Esophagus squamous epithelium (tissue), 4 donors: ENCODE measurements at regions not wholly inside any gene's neighbourhood (a gene's known extent, or its start where the extent isn't known, plus 50 kb on each side); places are given as distances from the start of the nearest gene placed in this dataset.

Source experiments
- POLR2A ChIP-seq, 4 donors: fragments of 450-650 bp; IDR thresholded peaks; one replicate each; pipeline ENCODE4 v1.6.1; 2017; ENCODE audit warnings: antibody characterized with exemption in 4 of 4, mild to moderate bottlenecking in 4 of 4, moderate library complexity in 3 of 4
- TF ChIP-seq, protein P1 (sequence below), 6 experiments: fragments of 450-650 bp in 4 of 6; fragments of 200-600 bp in 2 of 6; sonication (generic) in 2 of 6; IDR thresholded peaks; one replicate each; pipeline ENCODE4 v1.5.1; 2016 to 2019; ENCODE audit warnings: antibody characterized with exemption in 6 of 6, mild to moderate bottlenecking in 4 of 6, moderate library complexity in 4 of 6

DNA sequence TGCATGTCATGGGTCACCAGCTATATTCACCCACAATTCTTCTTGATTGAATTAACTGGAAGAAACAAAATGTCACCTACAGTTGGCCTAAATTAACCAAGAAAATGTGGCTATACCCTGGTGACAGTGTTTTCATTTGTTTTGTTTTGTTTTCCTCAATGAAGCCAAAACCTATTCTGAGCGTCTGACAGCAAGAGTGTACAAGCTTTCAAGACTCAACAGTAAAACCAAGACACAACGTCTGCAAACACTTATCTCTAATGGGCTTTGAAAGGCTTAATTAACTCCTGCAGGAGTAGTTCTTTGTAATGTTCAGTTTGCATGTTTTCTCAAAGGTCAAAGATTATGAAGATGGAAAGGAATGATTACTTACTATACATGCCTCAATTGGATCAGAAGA is 827.6 kb upstream of the KLHL29 start:
- TF ChIP-seq, protein P1, sequence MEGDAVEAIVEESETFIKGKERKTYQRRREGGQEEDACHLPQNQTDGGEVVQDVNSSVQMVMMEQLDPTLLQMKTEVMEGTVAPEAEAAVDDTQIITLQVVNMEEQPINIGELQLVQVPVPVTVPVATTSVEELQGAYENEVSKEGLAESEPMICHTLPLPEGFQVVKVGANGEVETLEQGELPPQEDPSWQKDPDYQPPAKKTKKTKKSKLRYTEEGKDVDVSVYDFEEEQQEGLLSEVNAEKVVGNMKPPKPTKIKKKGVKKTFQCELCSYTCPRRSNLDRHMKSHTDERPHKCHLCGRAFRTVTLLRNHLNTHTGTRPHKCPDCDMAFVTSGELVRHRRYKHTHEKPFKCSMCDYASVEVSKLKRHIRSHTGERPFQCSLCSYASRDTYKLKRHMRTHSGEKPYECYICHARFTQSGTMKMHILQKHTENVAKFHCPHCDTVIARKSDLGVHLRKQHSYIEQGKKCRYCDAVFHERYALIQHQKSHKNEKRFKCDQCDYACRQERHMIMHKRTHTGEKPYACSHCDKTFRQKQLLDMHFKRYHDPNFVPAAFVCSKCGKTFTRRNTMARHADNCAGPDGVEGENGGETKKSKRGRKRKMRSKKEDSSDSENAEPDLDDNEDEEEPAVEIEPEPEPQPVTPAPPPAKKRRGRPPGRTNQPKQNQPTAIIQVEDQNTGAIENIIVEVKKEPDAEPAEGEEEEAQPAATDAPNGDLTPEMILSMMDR (IDR thresholded peaks at IDR 0.05) = no peak
- no peak for TF ChIP-seq POLR2A (IDR thresholded peaks at IDR 0.05)
